GM13977 (cell line): ENCODE measurements at regions not wholly inside any gene's neighbourhood (a gene's known extent, or its start where the extent isn't known, plus 50 kb on each side); places are given as distances from the start of the nearest gene placed in this dataset.
A peak's percentile ranks its signal among the peaks of the same experiment; 100 is the strongest.

Experiments
- DNase-seq: peaks from one replicate; pipeline ENCODE4 v3.0.0; 2012; ENCODE audit warnings: low spot score
- in situ Hi-C: fragments of 300-500 bp; cut with MboI; formaldehyde crosslinking; loops from one replicate; pipeline ENCODE4 v1.12.0; 2022; ENCODE audit warnings: low sequenced_read_pairs, low pct_unique_long_range_greater_than_20kb, mixed read lengths, inconsistent platforms; ENCODE audit not compliant: unreplicated experiment
- TF ChIP-seq, protein P1 (sequence below): IDR thresholded peaks from 2 replicates; pipeline ENCODE4 v1.5.1; 2012; ENCODE audit warnings: mild to moderate bottlenecking, control low read depth; ENCODE audit not compliant: insufficient read depth; ENCODE audit errors: extremely low read depth, missing control alignments

DNA sequence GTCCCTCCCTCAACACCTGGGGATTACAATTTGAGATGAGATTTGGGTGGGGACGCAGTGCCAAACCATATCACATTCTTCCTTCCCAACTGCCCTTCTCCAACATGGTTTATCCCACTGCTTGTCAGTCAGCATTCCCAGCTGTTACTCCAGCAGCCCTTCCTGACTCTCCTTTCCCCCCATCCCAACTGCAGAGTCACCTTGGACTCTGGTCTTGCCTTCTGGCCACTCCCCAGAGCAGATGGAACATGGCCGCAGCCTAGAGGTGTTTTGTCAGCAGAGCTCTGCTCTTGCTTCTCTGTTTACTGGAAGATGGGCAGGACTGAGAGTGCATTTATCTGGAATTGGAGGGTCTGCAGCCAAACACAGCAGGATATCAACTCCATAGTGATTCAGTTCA is 51.2 kb upstream of the MEX3C start:
- in situ Hi-C loops = no loop called here
- TF ChIP-seq, protein P1, sequence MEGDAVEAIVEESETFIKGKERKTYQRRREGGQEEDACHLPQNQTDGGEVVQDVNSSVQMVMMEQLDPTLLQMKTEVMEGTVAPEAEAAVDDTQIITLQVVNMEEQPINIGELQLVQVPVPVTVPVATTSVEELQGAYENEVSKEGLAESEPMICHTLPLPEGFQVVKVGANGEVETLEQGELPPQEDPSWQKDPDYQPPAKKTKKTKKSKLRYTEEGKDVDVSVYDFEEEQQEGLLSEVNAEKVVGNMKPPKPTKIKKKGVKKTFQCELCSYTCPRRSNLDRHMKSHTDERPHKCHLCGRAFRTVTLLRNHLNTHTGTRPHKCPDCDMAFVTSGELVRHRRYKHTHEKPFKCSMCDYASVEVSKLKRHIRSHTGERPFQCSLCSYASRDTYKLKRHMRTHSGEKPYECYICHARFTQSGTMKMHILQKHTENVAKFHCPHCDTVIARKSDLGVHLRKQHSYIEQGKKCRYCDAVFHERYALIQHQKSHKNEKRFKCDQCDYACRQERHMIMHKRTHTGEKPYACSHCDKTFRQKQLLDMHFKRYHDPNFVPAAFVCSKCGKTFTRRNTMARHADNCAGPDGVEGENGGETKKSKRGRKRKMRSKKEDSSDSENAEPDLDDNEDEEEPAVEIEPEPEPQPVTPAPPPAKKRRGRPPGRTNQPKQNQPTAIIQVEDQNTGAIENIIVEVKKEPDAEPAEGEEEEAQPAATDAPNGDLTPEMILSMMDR = no peak

DNA sequence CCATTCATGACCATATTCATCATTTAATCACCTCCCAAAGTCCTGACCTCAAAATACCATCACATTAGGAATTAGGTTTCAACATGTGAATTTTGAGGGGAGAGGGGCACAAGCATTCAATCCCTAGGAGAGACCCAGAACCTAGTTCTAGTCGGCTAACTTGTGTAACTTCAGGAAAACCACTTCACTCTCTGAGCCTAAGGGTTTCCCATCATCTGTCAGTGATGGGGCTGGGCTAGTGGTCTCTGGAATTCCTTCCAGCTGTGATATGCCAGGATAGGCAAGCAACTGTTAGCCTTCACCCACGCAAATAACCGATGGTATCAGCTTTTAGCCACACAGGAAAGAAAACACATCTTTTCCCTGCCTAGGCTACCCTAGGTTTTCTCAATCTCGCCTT is 52.5 kb upstream of the MEX3C start:
- TF ChIP-seq, protein P1 = no peak
- in situ Hi-C loops = no loop called here
- DNase-seq = no peak

More for the DNA sequence above, 51.2 kb upstream of the MEX3C start:
- DNase-seq = no peak

DNA sequence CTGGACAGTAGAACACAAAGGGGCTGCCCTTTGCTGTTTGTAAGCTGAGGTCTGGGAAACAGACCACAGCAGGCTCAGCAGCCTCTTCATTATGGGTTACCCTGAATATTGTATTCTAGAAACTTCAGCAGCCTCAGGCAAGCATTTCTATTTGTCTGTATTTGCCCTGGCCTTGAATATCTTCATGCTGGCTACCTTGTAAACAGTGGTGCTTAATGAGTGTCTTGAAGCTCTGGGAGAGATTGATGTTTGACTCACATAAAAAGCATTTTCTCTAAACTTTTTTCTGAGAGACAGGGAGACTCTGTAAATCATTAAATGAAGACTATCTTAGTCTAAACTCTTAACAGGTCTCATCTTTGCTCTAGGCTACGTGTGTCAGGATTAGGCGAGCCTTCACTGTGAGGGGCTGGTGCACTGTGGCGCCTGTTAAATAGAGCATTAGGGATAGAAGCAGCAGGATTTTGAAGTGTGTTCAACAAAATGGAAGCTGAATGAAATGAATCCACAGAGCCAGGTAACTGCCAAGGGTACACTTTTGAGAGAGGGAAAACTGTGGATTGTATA is 53.1 kb upstream of the MEX3C start:
- no peak for DNase-seq
- TF ChIP-seq, protein P1 = no peak
- in situ Hi-C loops = no loop called here

DNA sequence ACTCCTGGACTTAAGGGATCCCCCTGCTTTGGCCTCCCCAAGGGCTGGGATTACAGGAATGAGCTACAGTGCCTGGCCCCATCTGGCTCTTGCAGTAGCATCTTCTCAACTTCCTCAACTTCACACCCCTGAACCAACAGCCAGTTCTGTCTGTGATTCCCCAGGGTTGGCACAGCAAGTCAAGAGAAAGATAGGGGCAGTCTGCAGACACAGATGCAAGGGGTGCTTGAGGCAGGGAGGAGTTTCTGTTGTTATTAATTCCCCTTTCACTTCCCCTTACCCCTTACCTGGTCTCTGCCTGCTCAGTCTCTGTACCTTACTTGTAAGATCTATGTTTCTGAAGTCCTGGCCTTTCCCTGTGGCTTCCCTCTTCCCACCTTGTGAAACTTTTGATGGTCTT is 54.1 kb upstream of the MEX3C start:
- in situ Hi-C loops = no loop called here
- peak; percentile 45 for DNase-seq
- TF ChIP-seq, protein P1 = no peak

DNA sequence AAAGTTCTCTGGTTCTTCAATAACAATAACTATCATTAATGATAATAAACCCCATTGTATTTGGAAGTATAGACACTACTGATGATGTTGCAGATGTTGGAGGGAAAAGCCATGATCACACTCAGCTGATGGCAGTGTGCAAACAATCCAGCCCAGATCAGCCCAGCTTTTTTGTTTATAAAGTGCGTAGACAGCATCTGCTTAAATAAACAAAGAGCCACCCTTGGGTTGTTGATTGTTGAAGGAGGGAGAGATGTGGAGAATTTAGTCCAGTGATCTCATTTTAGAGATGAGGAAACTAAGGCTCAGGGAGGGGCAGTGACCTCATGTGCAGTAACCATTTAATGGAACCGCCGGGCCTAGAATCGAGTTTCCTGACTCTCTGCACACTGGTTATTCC is 56.0 kb upstream of the MEX3C start:
- DNase-seq = no peak
- TF ChIP-seq, protein P1 = no peak
- in situ Hi-C loops = no loop called here

DNA sequence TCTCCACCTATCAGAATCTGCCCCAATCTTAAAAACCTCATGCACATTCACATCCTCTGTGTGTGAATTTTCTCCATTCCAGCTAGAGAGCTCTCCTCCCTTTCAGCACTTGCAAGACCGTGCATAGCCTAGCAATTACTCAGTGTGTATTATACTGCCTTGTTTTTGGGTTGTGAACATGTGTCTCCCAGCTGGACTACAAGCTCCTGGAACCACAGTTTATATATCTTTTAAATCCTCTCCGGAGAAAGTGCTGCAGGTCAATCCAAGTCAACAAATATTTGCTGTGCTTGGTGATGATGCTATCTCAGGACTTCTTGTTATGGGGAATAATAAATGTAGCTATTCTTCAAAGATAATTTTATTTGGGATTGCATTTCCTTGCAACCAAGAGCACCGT is 58.2 kb upstream of the MEX3C start:
- in situ Hi-C loops = no loop called here
- no peak for DNase-seq
- TF ChIP-seq, protein P1 = no peak

DNA sequence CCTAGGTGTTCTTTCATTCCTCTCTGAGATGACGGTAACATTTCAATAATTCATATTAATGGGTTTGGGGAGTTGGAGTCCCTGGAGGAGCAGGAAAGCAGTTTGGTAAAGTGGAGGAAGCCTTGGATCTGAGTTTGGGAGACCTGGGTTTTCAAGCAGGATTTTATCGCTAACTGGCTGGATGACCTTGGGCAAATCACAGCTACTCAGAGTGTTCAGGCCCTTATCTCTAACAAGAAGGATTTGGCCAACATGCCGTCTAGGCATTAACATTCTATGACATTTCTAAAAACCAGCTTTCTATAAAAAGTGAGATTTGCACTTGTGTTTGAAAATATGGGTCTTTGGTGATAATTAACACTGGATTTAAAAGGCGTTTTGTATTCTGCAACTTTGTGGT is 59.7 kb upstream of the MEX3C start:
- in situ Hi-C loops = no loop called here
- TF ChIP-seq, protein P1 = no peak

More for the DNA sequence above, 59.7 kb upstream of the MEX3C start:
- no peak for DNase-seq
